ENCODE measurements at regions not wholly inside any gene's neighbourhood (a gene's known extent, or its start where the extent isn't known, plus 50 kb on each side); places are given as distances from the start of the nearest gene placed in this dataset.

- H3K27me3 ChIP-seq (ENCODE audit: control insufficient read depth, low read length): no peaks in the 10 kb centered on the region
- no peaks in the 10 kb centered on the region for H3K36me3 ChIP-seq (ENCODE audit: control insufficient read depth, low read length)
- no peak overlapping the region for H3K4me3 ChIP-seq (ENCODE audit: low read length)
- no peak for TF ChIP-seq CTCF (IDR thresholded peaks at IDR 0.05; ENCODE audit: low read depth, low read length, poor library complexity, severe bottlenecking)
- no peak for TF ChIP-seq EZH2phosphoT487 (IDR thresholded peaks at IDR 0.05; ENCODE audit: borderline replicate concordance, low read length)
- no peaks in the 10 kb centered on the region for H3K4me1 ChIP-seq (ENCODE audit: control insufficient read depth, low read length)
- H3K9me2 ChIP-seq (replicated peaks; ENCODE audit: control insufficient read depth, low read length): no peaks in the 10 kb centered on the region
- no peaks in the 10 kb centered on the region for H3F3A ChIP-seq (ENCODE audit: control insufficient read depth, insufficient read depth)
- no peaks in the 10 kb centered on the region for H4K20me1 ChIP-seq (ENCODE audit: control insufficient read depth, insufficient read depth, low read depth, low read length)
- H3K27ac ChIP-seq (ENCODE audit: low read depth, low read length): no peak overlapping the region
- H3K79me2 ChIP-seq (ENCODE audit: control insufficient read depth, low read length): no peaks in the 10 kb centered on the region
- no peak overlapping the region for H3K4me2 ChIP-seq (ENCODE audit: low read length)
- no peaks in the 10 kb centered on the region for H3K9me3 ChIP-seq (ENCODE audit: control insufficient read depth, insufficient read depth, low read length)
Observed at GRCh38 chr5:93191035-93191817, 389.8 kb downstream of the NR2F1-AS1 start.

GRCh38 chr5:93189707-93190120 is 391.3 kb downstream of the NR2F1-AS1 start:
- no peak for TF ChIP-seq CTCF (IDR thresholded peaks at IDR 0.05; ENCODE audit: low read depth, low read length, poor library complexity, severe bottlenecking)
- no peak for TF ChIP-seq EZH2phosphoT487 (IDR thresholded peaks at IDR 0.05; ENCODE audit: borderline replicate concordance, low read length)
- Histone ChIP-seq H3K4me2 (ENCODE audit: low read length) (no peak overlapping the region), H3K4me1 (ENCODE audit: control insufficient read depth, low read length) (no peaks in the 10 kb centered on the region), H3K36me3 (ENCODE audit: control insufficient read depth, low read length) (no peaks in the 10 kb centered on the region), H3K79me2 (ENCODE audit: control insufficient read depth, low read length) (no peaks in the 10 kb centered on the region), H3K9me2 (replicated peaks; ENCODE audit: control insufficient read depth, low read length) (no peaks in the 10 kb centered on the region), H3F3A (ENCODE audit: control insufficient read depth, insufficient read depth) (no peaks in the 10 kb centered on the region), H3K27me3 (ENCODE audit: control insufficient read depth, low read length) (no peaks in the 10 kb centered on the region), H3K27ac (ENCODE audit: low read depth, low read length) (no peak overlapping the region), H4K20me1 (ENCODE audit: control insufficient read depth, insufficient read depth, low read depth, low read length) (no peaks in the 10 kb centered on the region), H3K9me3 (ENCODE audit: control insufficient read depth, insufficient read depth, low read length) (no peaks in the 10 kb centered on the region), H3K4me3 (ENCODE audit: low read length) (no peak overlapping the region)

- Histone ChIP-seq H3K9me3 (ENCODE audit: control insufficient read depth, insufficient read depth, low read length) (no peaks in the 10 kb centered on the region), H3K36me3 (ENCODE audit: control insufficient read depth, low read length) (no peaks in the 10 kb centered on the region), H3K4me1 (ENCODE audit: control insufficient read depth, low read length) (no peaks in the 10 kb centered on the region), H3K79me2 (ENCODE audit: control insufficient read depth, low read length) (no peaks in the 10 kb centered on the region), H3K4me2 (ENCODE audit: low read length) (no peak overlapping the region), H3K27me3 (ENCODE audit: control insufficient read depth, low read length) (no peaks in the 10 kb centered on the region), H3K4me3 (ENCODE audit: low read length) (no peak overlapping the region), H4K20me1 (ENCODE audit: control insufficient read depth, insufficient read depth, low read depth, low read length) (no peaks in the 10 kb centered on the region), H3F3A (ENCODE audit: control insufficient read depth, insufficient read depth) (no peaks in the 10 kb centered on the region), H3K27ac (ENCODE audit: low read depth, low read length) (no peak overlapping the region), H3K9me2 (replicated peaks; ENCODE audit: control insufficient read depth, low read length) (no peaks in the 10 kb centered on the region)
- TF ChIP-seq EZH2phosphoT487 (IDR thresholded peaks at IDR 0.05; ENCODE audit: borderline replicate concordance, low read length) (no peak), CTCF (IDR thresholded peaks at IDR 0.05; ENCODE audit: low read depth, low read length, poor library complexity, severe bottlenecking) (no peak)
Observed at GRCh38 chr5:93188876-93189485, 392.0 kb downstream of the NR2F1-AS1 start.

Data from DOHH2 (cell line).